Muscle of leg (tissue), 3 donors: ENCODE measurements at regions not wholly inside any gene's neighbourhood (a gene's known extent, or its start where the extent isn't known, plus 50 kb on each side); places are given as distances from the start of the nearest gene placed in this dataset.

ENCODE experiments used
- DNase-seq: peaks from one replicate; pipeline ENCODE4 v3.0.0; 2013
- H3K27ac ChIP-seq: one replicate; pipeline ENCODE4 v1.5.1; 2013; ENCODE audit warnings: mild to moderate bottlenecking, low read length, control low read depth
- H3K27me3 ChIP-seq: one replicate; pipeline ENCODE4 v1.6.1; 2013; ENCODE audit warnings: low read length; ENCODE audit not compliant: control insufficient read depth, insufficient read depth
- H3K36me3 ChIP-seq: one replicate; pipeline ENCODE4 v1.6.1; 2013; ENCODE audit warnings: low read length; ENCODE audit not compliant: control insufficient read depth, insufficient read depth
- H3K4me1 ChIP-seq: one replicate; pipeline ENCODE4 v1.6.1; 2013; ENCODE audit warnings: low read length; ENCODE audit not compliant: control insufficient read depth, insufficient read depth
- H3K4me3 ChIP-seq: one replicate; pipeline ENCODE4 v1.5.1; 2013; ENCODE audit warnings: low read length, control low read depth
- H3K9me3 ChIP-seq: replicated peaks from 2 replicates; pipeline ENCODE4 v1.6.1; 2013; ENCODE audit warnings: low read depth, low read length; ENCODE audit not compliant: control insufficient read depth
- WGBS: methylation state at CpG from one replicate; pipeline ENCODE4 v1.1.5; 2013; ENCODE audit warnings: missing lambda C conversion rate; ENCODE audit not compliant: insufficient coverage; 5-methylcytosine and 5-hydroxymethylcytosine counted together

- H3K9me3 ChIP-seq: no peaks in the 10 kb centered on the region
- H3K27ac ChIP-seq: no peak overlapping the region
- WGBS: 83% methylated on average over 2 of the region's 9 CpGs
- peaks cover 3% of the 10 kb centered on the region for H3K27me3 ChIP-seq
- H3K4me1 ChIP-seq: no peaks in the 10 kb centered on the region
- DNase-seq: no peak
- H3K36me3 ChIP-seq: no peaks in the 10 kb centered on the region
- H3K4me3 ChIP-seq: no peak overlapping the region
Measured at GRCh38 chr22:47592791-47593190, 830.3 kb downstream of the TBC1D22A start.

- H3K27me3 ChIP-seq: peaks cover 3% of the 10 kb centered on the region
- H3K36me3 ChIP-seq: no peaks in the 10 kb centered on the region
- no peak overlapping the region for H3K27ac ChIP-seq
- no peaks in the 10 kb centered on the region for H3K4me1 ChIP-seq
- no peaks in the 10 kb centered on the region for H3K9me3 ChIP-seq
- no peak for DNase-seq
- 67% methylated on average over 12 of the region's 16 CpGs for WGBS
- H3K4me3 ChIP-seq: no peak overlapping the region
Measured at GRCh38 chr22:47591709-47592108, 829.3 kb downstream of the TBC1D22A start.

DNA sequence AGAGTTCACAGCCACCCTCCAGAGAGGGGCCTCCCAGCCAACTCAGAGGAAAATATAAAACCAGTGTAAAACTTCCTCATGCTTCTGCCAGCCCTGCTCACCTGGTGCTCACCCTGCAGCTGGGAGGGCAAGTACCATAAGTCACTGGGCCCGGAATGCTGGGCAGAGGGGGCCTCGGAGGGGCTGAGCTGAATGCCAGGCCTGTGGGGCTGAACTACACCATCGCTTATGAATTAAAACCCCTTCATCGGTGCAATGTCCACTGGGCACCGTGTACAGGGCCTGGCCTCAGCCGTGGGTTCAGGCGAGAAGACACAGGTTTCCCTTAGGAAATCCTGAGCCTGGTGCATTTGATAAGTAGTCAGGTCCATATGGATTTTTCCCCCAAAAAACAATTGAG lies 828.6 kb downstream of the TBC1D22A start:
- Histone ChIP-seq H3K4me1 (no peaks in the 10 kb centered on the region), H3K36me3 (no peaks in the 10 kb centered on the region), H3K27me3 (peaks cover 3% of the 10 kb centered on the region), H3K27ac (no peak overlapping the region), H3K9me3 (no peaks in the 10 kb centered on the region), H3K4me3 (no peak overlapping the region)
- 82% methylated on average over 7 of the region's 7 CpGs for WGBS
- no peak for DNase-seq

GRCh38 chr22:47589271-47590250 lies 827.1 kb downstream of the TBC1D22A start:
- Histone ChIP-seq H3K9me3 (no peaks in the 10 kb centered on the region), H3K27me3 (peaks cover 3% of the 10 kb centered on the region), H3K36me3 (no peaks in the 10 kb centered on the region), H3K4me3 (no peak overlapping the region), H3K4me1 (no peaks in the 10 kb centered on the region), H3K27ac (no peak overlapping the region)
- WGBS: 88% methylated on average over 15 of the region's 17 CpGs
- DNase-seq: no peak

- H3K27me3 ChIP-seq: peaks cover 3% of the 10 kb centered on the region
- 72% methylated on average over 7 of the region's 7 CpGs for WGBS
- no peaks in the 10 kb centered on the region for H3K36me3 ChIP-seq
- H3K4me1 ChIP-seq: no peaks in the 10 kb centered on the region
- H3K9me3 ChIP-seq: no peaks in the 10 kb centered on the region
- H3K4me3 ChIP-seq: no peak overlapping the region
- DNase-seq: no peak
- H3K27ac ChIP-seq: no peak overlapping the region
Measured at GRCh38 chr22:47588578-47588960, 826.1 kb downstream of the TBC1D22A start.

DNA sequence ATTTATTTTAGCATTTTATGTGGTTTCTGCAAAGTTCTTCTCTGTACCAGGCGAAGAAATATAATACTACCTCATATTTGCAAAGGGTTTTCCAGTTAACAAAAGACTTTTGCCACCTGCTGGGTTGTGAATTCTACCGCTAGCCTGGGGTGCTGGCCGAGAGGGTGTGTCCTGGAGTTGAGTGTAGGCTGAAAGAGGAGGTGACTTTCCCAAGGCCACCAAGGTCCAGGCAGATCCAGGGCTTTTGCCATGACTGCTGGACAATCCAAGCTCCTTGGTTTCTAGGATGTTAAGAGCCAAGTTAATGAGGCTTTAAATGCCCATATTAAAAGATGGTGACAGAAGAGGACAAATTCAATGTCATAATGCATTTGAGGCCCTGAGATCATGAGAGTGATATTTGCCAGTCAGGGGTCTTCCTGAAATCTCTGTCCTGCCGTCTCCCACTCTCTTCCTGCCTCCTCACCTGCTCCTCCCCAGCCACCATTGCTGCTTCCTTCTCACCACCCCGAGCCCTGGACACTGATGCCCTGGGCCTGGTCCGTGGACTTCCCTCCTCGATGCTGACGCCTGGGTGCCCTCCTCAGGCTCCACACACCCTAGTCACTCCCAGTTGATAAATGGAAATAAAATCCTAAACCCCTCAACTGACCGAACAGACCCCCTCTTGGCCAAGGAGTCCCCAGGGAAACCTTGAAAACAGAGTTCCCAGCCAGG lies 825.6 kb downstream of the TBC1D22A start:
- Histone ChIP-seq H3K27ac (no peak overlapping the region), H3K27me3 (peaks cover 3% of the 10 kb centered on the region), H3K4me3 (no peak overlapping the region), H3K4me1 (no peaks in the 10 kb centered on the region), H3K36me3 (no peaks in the 10 kb centered on the region), H3K9me3 (peaks cover 2% of the 10 kb centered on the region)
- no peak for DNase-seq
- 84% methylated on average over 8 of the region's 9 CpGs for WGBS

DNA sequence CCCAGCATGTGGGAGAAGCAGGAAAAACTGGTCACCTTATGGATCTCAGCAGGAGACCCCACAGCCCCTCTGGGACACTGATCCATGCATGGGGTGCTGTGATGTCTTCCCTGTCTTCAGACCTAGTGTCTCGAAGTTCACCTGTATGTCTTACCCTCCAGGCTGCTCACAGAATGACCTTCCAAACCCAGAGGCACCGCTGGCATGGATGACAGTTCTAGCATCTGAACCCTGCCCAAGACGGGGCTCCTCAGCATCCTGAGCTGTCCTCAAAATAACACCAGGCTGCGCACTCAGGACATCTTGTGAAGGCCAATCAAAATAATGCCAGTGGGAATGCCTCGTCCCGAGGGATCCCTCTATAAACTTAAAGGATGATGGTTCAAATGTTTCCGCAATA lies 824.9 kb downstream of the TBC1D22A start:
- WGBS: 59% methylated on average over 3 of the region's 7 CpGs
- DNase-seq: no peak
- no peaks in the 10 kb centered on the region for H3K36me3 ChIP-seq
- no peak overlapping the region for H3K27ac ChIP-seq
- peaks cover 3% of the 10 kb centered on the region for H3K27me3 ChIP-seq
- peaks cover 5% of the 10 kb centered on the region for H3K9me3 ChIP-seq
- H3K4me3 ChIP-seq: no peak overlapping the region
- H3K4me1 ChIP-seq: no peaks in the 10 kb centered on the region

DNA sequence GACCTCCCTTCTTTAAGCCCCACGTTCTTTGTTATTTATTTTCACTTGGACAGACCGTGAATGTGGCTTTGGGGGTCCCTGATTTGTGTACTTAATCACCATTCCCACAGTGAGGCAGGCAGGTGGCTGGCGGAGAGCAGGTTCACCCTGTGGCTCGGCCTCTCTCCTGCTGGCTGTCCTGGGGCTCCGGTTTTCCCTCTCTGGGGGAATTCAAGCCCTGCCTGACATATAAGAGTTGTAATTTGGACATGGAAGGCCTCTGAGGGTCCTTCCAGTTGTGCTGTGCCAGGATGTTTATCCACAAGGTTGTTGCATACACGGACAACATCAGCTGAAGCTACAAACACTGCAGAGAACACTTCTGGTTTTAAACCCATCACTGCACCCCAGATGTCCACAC lies 824.5 kb downstream of the TBC1D22A start:
- Histone ChIP-seq H3K4me3 (no peak overlapping the region), H3K36me3 (no peaks in the 10 kb centered on the region), H3K4me1 (no peaks in the 10 kb centered on the region), H3K27me3 (peaks cover 3% of the 10 kb centered on the region), H3K27ac (no peak overlapping the region), H3K9me3 (peaks cover 5% of the 10 kb centered on the region)
- WGBS: 67% methylated on average over 1 of the region's 6 CpGs
- no peak for DNase-seq

GRCh38 chr22:47586038-47586437 lies 823.6 kb downstream of the TBC1D22A start:
- Histone ChIP-seq H3K36me3 (no peaks in the 10 kb centered on the region), H3K27ac (no peak overlapping the region), H3K27me3 (no peaks in the 10 kb centered on the region), H3K4me1 (no peaks in the 10 kb centered on the region), H3K4me3 (no peak overlapping the region), H3K9me3 (peaks cover 5% of the 10 kb centered on the region)
- no peak for DNase-seq
- WGBS: no CpG with 5 or more reads among the region's 3 CpGs

DNA sequence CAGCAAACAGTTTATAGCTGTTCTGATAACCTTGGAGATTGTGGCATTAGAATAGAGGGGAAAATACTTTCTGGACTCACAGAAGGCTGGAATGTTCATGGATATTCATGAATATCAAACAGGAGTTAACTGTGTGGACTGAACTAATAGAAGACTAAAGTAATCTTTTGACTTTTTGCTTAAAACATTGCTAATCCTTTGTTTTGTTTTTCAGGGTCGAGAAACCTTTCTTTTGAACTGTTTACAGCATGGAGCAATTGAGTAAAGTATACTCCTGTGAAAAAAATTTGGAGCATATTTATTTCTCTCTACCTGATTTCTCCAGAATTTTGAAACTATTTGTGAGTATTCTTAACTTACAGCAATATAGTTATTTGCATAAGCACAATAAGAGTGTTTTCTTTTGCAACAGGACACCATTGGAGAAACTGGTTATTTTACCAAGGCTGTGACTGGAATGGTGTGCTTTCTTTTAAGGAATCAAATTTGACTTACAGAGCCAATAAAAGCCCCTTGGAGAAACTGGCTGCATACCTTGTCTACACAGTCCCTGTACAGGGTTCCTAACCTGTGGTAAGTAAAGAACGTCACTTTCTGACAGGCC lies 821.6 kb downstream of the TBC1D22A start:
- Histone ChIP-seq H3K36me3 (no peaks in the 10 kb centered on the region), H3K27ac (no peak overlapping the region), H3K4me1 (no peaks in the 10 kb centered on the region), H3K27me3 (no peaks in the 10 kb centered on the region), H3K4me3 (no peak overlapping the region), H3K9me3 (peaks cover 5% of the 10 kb centered on the region)
- no CpG with 5 or more reads among the region's 2 CpGs for WGBS
- DNase-seq: no peak
